Transverse colon (tissue), 4 donors: ENCODE measurements at regions not wholly inside any gene's neighbourhood (a gene's known extent, or its start where the extent isn't known, plus 50 kb on each side); places are given as distances from the start of the nearest gene placed in this dataset.

Experiments
- DNase-seq: peaks from one replicate; pipeline ENCODE4 v3.0.0-alpha.2; 2019
- H3K27ac ChIP-seq, 4 donors: fragments of 200-600 bp; sonication (generic); 2 replicates each; pipeline ENCODE4 v1.5.1; 2016 to 2018; ENCODE audit warnings: inconsistent platforms in 4 of 4
- H3K27me3 ChIP-seq: fragments of 200-600 bp; sonication (generic); 2 replicates; pipeline ENCODE4 v1.5.1; 2017; ENCODE audit warnings: inconsistent platforms
- H3K36me3 ChIP-seq, 4 donors: fragments of 200-600 bp; sonication (generic); 2 replicates each; pipeline ENCODE4 v1.5.1; 2017 to 2019; ENCODE audit warnings: inconsistent platforms in 4 of 4
- H3K4me1 ChIP-seq, 4 donors: fragments of 200-600 bp; sonication (generic); 2 replicates each; pipeline ENCODE4 v1.5.1; 2017 to 2020; ENCODE audit warnings: inconsistent platforms in 4 of 4
- H3K4me3 ChIP-seq, 4 donors: fragments of 200-600 bp; sonication (generic); 1 replicate in 1 of 4; 2 replicates in 3 of 4; pipeline versions ENCODE4 v1.5.1 to v1.6.1; 2017 to 2019; ENCODE audit warnings: inconsistent platforms in 4 of 4
- H3K9me3 ChIP-seq, 2 donors: fragments of 200-600 bp; sonication (generic); 2 replicates each; pipeline ENCODE4 v1.5.1; 2017 to 2019; ENCODE audit warnings: inconsistent platforms in 2 of 2
- EP300 ChIP-seq: sonication (generic); formaldehyde crosslinking; IDR thresholded peaks from one replicate; pipeline ENCODE4 v1.6.1; 2017; ENCODE audit warnings: antibody characterized with exemption, low read depth
- POLR2A ChIP-seq: fragments of 450-650 bp; IDR thresholded peaks from one replicate; pipeline ENCODE4 v1.6.1; 2016; ENCODE audit warnings: antibody characterized with exemption, mild to moderate bottlenecking, moderate library complexity
- POLR2AphosphoS5 ChIP-seq, 3 donors: sonication (generic); formaldehyde crosslinking; IDR thresholded peaks; one replicate each; pipeline ENCODE4 v1.6.1; 2016; ENCODE audit warnings: antibody characterized with exemption in 3 of 3
- WGBS, 2 donors: methylation state at CpG; one replicate each; pipeline ENCODE4 v1.1.5; 2018; ENCODE audit warnings: low coverage in 1 of 2; 5-methylcytosine and 5-hydroxymethylcytosine counted together
- in situ Hi-C, 4 donors: fragments of 200-750 bp; cut with MboI; loops; one replicate each; pipeline versions ENCODE4 v1.15.0 to v1.15.1; 2017; ENCODE audit warnings: low sequenced_read_pairs in 3 of 4, low pct_ligation_motif_present in 1 of 4, low pct_unique_long_range_greater_than_20kb in 1 of 4
- intact Hi-C: fragments of 100-400 bp; cut with DNase I; formaldehyde crosslinking; loops from one replicate; pipeline ENCODE4 v1.15.1; 2023; ENCODE audit warnings: low total_unique reads
- TF ChIP-seq, protein P1 (sequence below), 5 experiments: fragments of 200-600 bp in 3 of 5; fragments of 450-650 bp in 2 of 5; sonication (generic) in 3 of 5; IDR thresholded peaks; 1 replicate in 2 of 5; 2 replicates in 3 of 5; pipeline ENCODE4 v1.5.1; 2016 to 2017; ENCODE audit warnings: antibody characterized with exemption in 5 of 5, inconsistent platforms in 3 of 5, mild to moderate bottlenecking in 2 of 5, moderate library complexity in 1 of 5

DNA sequence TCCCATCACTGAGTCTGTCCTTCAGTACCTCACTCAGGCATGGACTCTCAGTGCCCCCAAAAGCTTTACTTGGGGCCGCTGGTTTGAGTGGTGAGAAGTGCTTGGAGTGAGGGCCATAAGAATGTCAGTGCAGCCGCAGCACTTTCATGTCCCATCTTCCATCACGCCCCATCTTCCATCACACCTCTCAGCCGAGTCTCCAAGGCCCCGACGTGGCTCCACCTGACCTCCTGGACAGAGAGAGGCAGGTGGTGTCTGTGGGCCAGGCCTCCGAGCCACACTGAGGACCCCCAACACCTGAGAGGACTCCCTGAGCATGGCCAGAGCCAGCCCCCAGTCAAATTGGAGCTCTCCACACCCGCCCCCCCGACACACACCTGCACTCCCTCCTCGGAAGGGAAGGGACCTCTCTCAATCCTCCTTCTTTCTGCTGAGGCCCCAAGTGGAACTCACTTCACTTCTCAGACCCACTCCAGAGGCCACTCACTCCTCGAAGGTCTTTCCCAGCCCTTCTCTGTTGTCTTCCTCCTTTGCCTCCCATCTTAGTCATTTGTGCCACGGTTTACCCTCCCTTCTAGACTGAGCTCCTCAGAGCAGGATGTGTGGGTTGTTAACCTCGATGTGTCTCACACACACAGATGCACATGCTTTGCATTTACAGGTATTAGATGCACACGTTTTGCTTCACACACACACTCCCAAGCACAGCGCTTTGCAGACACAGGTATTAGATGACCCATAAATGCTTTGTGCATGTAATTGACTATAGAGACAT, 65.7 kb upstream of the ATP12A start:
- 83 to 88% methylated on average over 5 to 15 of the region's 15 CpGs for WGBS, 2 donors
- DNase-seq = no peak
- no peak overlapping the region for H3K27ac ChIP-seq
- TF ChIP-seq EP300 = no peak
- TF ChIP-seq POLR2AphosphoS5 (IDR thresholded peaks at IDR 0.05) = no peak
- intact Hi-C loops = no loop called here
- no peaks in the 10 kb centered on the region for H3K27me3 ChIP-seq
- in situ Hi-C loops = no loop called here
- H3K9me3 ChIP-seq = no peaks in the 10 kb centered on the region
- H3K36me3 ChIP-seq = no peaks in the 10 kb centered on the region
- no peak overlapping the region for H3K4me3 ChIP-seq
- H3K4me1 ChIP-seq = peaks cover 0 to 7% (median 2%) of the 10 kb centered on the region in 4 donors

DNA sequence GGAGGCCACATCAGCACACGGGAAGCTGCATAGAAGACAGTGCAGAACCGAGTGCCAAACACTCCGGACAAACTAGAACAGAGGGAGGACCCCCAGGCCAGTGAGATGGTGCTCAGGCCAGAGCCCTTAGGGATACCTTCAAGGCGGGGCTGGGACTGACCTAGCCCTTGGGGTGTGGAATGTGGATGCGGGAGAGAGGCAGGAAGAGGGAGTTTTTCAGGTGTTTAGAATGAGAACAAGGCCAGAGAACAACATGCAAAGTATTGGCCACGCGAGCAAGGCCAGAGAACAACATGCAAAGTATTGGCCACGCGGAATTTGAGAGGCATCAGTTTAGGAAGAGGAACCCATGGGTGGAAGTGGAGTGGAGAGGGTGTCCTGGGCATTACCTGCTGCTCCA, 65.1 kb upstream of the ATP12A start:
- intact Hi-C loops = no loop called here
- no peaks in the 10 kb centered on the region for H3K27me3 ChIP-seq
- peaks cover 0 to 7% (median 2%) of the 10 kb centered on the region in 4 donors for H3K4me1 ChIP-seq
- no peak overlapping the region for H3K27ac ChIP-seq
- H3K36me3 ChIP-seq = no peaks in the 10 kb centered on the region
- WGBS, 2 donors = 92% methylated on average over 9 of the region's 9 CpGs; no CpG with 5 or more reads in 1 of the 2 donors
- no peak for TF ChIP-seq POLR2AphosphoS5 (IDR thresholded peaks at IDR 0.05)
- no peak for DNase-seq
- no peaks in the 10 kb centered on the region for H3K9me3 ChIP-seq
- H3K4me3 ChIP-seq = no peak overlapping the region
- in situ Hi-C loops = no loop called here

DNA sequence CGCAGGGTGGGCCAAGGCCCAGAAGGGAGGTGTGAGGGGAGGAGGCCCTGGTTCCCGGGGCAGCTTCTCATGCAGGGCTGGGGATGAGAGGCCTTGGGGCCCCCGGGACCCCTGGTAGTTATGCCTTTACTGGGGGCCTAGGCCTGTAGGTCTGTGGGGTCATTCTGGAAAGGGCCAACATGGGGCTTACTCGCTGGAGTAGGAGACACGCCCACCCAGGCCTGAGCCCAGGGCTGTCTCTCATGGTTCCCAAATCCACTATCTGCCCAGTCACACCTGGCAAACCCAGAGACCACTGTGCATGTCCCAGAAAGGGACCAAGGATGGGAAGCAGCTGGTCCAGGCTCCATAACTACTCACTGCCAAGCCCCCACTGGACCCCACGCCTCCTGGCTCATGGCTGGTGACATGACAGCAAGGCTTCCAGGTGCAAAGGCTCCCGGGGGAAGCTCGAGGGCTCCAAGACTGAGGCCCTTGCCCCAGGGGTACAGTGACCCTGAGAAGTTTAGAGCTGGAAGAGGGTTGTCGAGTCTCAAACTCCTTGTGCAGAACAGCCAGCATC, 64.2 kb upstream of the ATP12A start:
- H3K27me3 ChIP-seq = no peaks in the 10 kb centered on the region
- TF ChIP-seq, protein P1, sequence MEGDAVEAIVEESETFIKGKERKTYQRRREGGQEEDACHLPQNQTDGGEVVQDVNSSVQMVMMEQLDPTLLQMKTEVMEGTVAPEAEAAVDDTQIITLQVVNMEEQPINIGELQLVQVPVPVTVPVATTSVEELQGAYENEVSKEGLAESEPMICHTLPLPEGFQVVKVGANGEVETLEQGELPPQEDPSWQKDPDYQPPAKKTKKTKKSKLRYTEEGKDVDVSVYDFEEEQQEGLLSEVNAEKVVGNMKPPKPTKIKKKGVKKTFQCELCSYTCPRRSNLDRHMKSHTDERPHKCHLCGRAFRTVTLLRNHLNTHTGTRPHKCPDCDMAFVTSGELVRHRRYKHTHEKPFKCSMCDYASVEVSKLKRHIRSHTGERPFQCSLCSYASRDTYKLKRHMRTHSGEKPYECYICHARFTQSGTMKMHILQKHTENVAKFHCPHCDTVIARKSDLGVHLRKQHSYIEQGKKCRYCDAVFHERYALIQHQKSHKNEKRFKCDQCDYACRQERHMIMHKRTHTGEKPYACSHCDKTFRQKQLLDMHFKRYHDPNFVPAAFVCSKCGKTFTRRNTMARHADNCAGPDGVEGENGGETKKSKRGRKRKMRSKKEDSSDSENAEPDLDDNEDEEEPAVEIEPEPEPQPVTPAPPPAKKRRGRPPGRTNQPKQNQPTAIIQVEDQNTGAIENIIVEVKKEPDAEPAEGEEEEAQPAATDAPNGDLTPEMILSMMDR (IDR thresholded peaks at IDR 0.05) = no peak
- TF ChIP-seq POLR2A (no peak), EP300 (no peak), POLR2AphosphoS5 (IDR thresholded peaks at IDR 0.05) (no peak)
- intact Hi-C loops = no loop called here
- no peaks in the 10 kb centered on the region for H3K9me3 ChIP-seq
- H3K27ac ChIP-seq = no peak overlapping the region
- 83% methylated on average over 7 of the region's 9 CpGs; no CpG with 5 or more reads in 1 of the 2 donors for WGBS, 2 donors
- no peaks in the 10 kb centered on the region for H3K36me3 ChIP-seq
- no peak for DNase-seq
- in situ Hi-C loops = no loop called here
- H3K4me1 ChIP-seq = peaks cover 0 to 7% (median 2%) of the 10 kb centered on the region in 4 donors
- H3K4me3 ChIP-seq = no peak overlapping the region

GRCh38 chr13:24616514-24616913, 63.7 kb upstream of the ATP12A start:
- intact Hi-C loops (no loop called here), in situ Hi-C loops (no loop called here)
- no peak for DNase-seq
- WGBS, 2 donors = 97% methylated on average over 4 of the region's 4 CpGs; no CpG with 5 or more reads in 1 of the 2 donors
- no peaks in the 10 kb centered on the region for H3K27me3 ChIP-seq
- TF ChIP-seq, protein P1 (IDR thresholded peaks at IDR 0.05) = no peak
- no peak for TF ChIP-seq EP300
- no peak for TF ChIP-seq POLR2AphosphoS5 (IDR thresholded peaks at IDR 0.05)
- TF ChIP-seq POLR2A = no peak
- no peaks in the 10 kb centered on the region for H3K9me3 ChIP-seq
- H3K4me3 ChIP-seq = no peak overlapping the region
- H3K4me1 ChIP-seq = peaks cover 0 to 7% (median 2%) of the 10 kb centered on the region in 4 donors
- no peaks in the 10 kb centered on the region for H3K36me3 ChIP-seq
- no peak overlapping the region for H3K27ac ChIP-seq

GRCh38 chr13:24617256-24618010, 62.8 kb upstream of the ATP12A start:
- 92 to 97% methylated on average over 6 to 12 of the region's 12 CpGs for WGBS, 2 donors
- H3K9me3 ChIP-seq = no peaks in the 10 kb centered on the region
- H3K27me3 ChIP-seq = no peaks in the 10 kb centered on the region
- TF ChIP-seq POLR2A (no peak), EP300 (no peak), POLR2AphosphoS5 (IDR thresholded peaks at IDR 0.05) (no peak)
- TF ChIP-seq, protein P1 (IDR thresholded peaks at IDR 0.05) = no peak
- H3K27ac ChIP-seq = no peak overlapping the region
- H3K4me3 ChIP-seq = no peak overlapping the region
- peaks cover 0 to 7% (median 2%) of the 10 kb centered on the region in 4 donors for H3K4me1 ChIP-seq
- DNase-seq = no peak
- no peaks in the 10 kb centered on the region for H3K36me3 ChIP-seq
- intact Hi-C loops (no loop called here), in situ Hi-C loops (no loop called here)
